Esophagus (tissue), 2 donors: ENCODE measurements at regions not wholly inside any gene's neighbourhood (a gene's known extent, or its start where the extent isn't known, plus 50 kb on each side); places are given as distances from the start of the nearest gene placed in this dataset.

Experiments used
- H3K27ac ChIP-seq, 2 donors: one replicate each; pipeline ENCODE4 v1.5.1; 2013; ENCODE audit warnings: low read depth in 2 of 2, mild to moderate bottlenecking in 2 of 2, inconsistent platforms in 1 of 2, low read length in 1 of 2, moderate library complexity in 1 of 2
- H3K27me3 ChIP-seq, 2 donors: one replicate each; pipeline ENCODE4 v1.6.1; 2013; ENCODE audit warnings: low read length in 2 of 2, control low read depth in 1 of 2, mild to moderate bottlenecking in 1 of 2; ENCODE audit not compliant: insufficient read depth in 2 of 2, control insufficient read depth in 1 of 2
- H3K36me3 ChIP-seq, 2 donors: one replicate each; pipeline ENCODE4 v1.6.1; 2013; ENCODE audit warnings: low read length in 1 of 2; ENCODE audit not compliant: control insufficient read depth in 2 of 2, insufficient read depth in 2 of 2
- H3K4me1 ChIP-seq, 2 donors: one replicate each; pipeline ENCODE4 v1.6.1; 2013; ENCODE audit warnings: low read length in 1 of 2; ENCODE audit not compliant: control insufficient read depth in 2 of 2, insufficient read depth in 2 of 2
- H3K4me3 ChIP-seq, 2 donors: one replicate each; pipeline ENCODE4 v1.5.1; 2013; ENCODE audit warnings: low read length in 2 of 2, mild to moderate bottlenecking in 2 of 2, low read depth in 1 of 2, moderate library complexity in 1 of 2
- H3K9me3 ChIP-seq, 2 donors: one replicate each; pipeline ENCODE4 v1.6.1; 2013; ENCODE audit warnings: mild to moderate bottlenecking in 2 of 2, low read depth in 1 of 2, low read length in 1 of 2, moderate library complexity in 1 of 2; ENCODE audit not compliant: control insufficient read depth in 2 of 2, insufficient read depth in 1 of 2
- WGBS, 2 donors: extraction: QIAGEN DNeasy Blood & Tissue Kit; methylation state at CpG; one replicate each; pipeline ENCODE4 v1.1.7; 2013; 5-methylcytosine and 5-hydroxymethylcytosine counted together
- donor health status: healthy with polysubstance abuse.
- donor health status: Bipolar disorder and iron deficiency.

GRCh38 chr3:145898487-145898886 is 262.5 kb downstream of the PLOD2 start:
- Histone ChIP-seq H3K4me3 (no peak overlapping the region), H3K27ac (no peak overlapping the region), H3K27me3 (no peaks in the 10 kb centered on the region), H3K36me3 (no peaks in the 10 kb centered on the region), H3K4me1 (no peaks in the 10 kb centered on the region), H3K9me3 (no peaks in the 10 kb centered on the region)
- WGBS, 2 donors: 55 to 63% methylated on average over 3 of the region's 3 CpGs

- no peaks in the 10 kb centered on the region for H3K36me3 ChIP-seq
- no peaks in the 10 kb centered on the region for H3K4me1 ChIP-seq
- 47 to 49% methylated on average over 4 of the region's 4 CpGs for WGBS, 2 donors
- no peak overlapping the region for H3K4me3 ChIP-seq
- no peak overlapping the region for H3K27ac ChIP-seq
- no peaks in the 10 kb centered on the region for H3K27me3 ChIP-seq
- no peaks in the 10 kb centered on the region for H3K9me3 ChIP-seq
Observed at GRCh38 chr3:145899241-145899640, 261.7 kb downstream of the PLOD2 start.

GRCh38 chr3:145900056-145900829 is 260.7 kb downstream of the PLOD2 start:
- no peaks in the 10 kb centered on the region for H3K4me1 ChIP-seq
- H3K4me3 ChIP-seq: no peak overlapping the region
- H3K27me3 ChIP-seq: no peaks in the 10 kb centered on the region
- 84% methylated on average over 3 of the region's 3 CpGs for WGBS, 2 donors
- H3K36me3 ChIP-seq: no peaks in the 10 kb centered on the region
- H3K9me3 ChIP-seq: no peaks in the 10 kb centered on the region
- H3K27ac ChIP-seq: no peak overlapping the region

GRCh38 chr3:145902166-145902565 is 258.8 kb downstream of the PLOD2 start:
- H3K27me3 ChIP-seq: no peaks in the 10 kb centered on the region
- no peaks in the 10 kb centered on the region for H3K36me3 ChIP-seq
- H3K27ac ChIP-seq: no peak overlapping the region
- H3K4me1 ChIP-seq: no peaks in the 10 kb centered on the region
- 39 to 88% methylated on average over 1 of the region's 1 CpG for WGBS, 2 donors
- no peak overlapping the region for H3K4me3 ChIP-seq
- H3K9me3 ChIP-seq: no peaks in the 10 kb centered on the region

- Histone ChIP-seq H3K4me3 (no peak overlapping the region), H3K36me3 (no peaks in the 10 kb centered on the region), H3K4me1 (no peaks in the 10 kb centered on the region), H3K27ac (no peak overlapping the region), H3K27me3 (no peaks in the 10 kb centered on the region), H3K9me3 (no peaks in the 10 kb centered on the region)
- WGBS, 2 donors: 92 to 93% methylated on average over 12 of the region's 12 CpGs
Observed at GRCh38 chr3:145903472-145904013, 257.4 kb downstream of the PLOD2 start.

GRCh38 chr3:145904138-145904537 is 256.8 kb downstream of the PLOD2 start:
- no peaks in the 10 kb centered on the region for H3K4me1 ChIP-seq
- no peak overlapping the region for H3K4me3 ChIP-seq
- H3K27ac ChIP-seq: no peak overlapping the region
- no peaks in the 10 kb centered on the region for H3K27me3 ChIP-seq
- H3K36me3 ChIP-seq: no peaks in the 10 kb centered on the region
- WGBS, 2 donors: 90 to 92% methylated on average over 7 of the region's 7 CpGs
- H3K9me3 ChIP-seq: no peaks in the 10 kb centered on the region

- no peaks in the 10 kb centered on the region for H3K4me1 ChIP-seq
- H3K9me3 ChIP-seq: no peaks in the 10 kb centered on the region
- H3K36me3 ChIP-seq: no peaks in the 10 kb centered on the region
- no peak overlapping the region for H3K27ac ChIP-seq
- H3K27me3 ChIP-seq: no peaks in the 10 kb centered on the region
- no peak overlapping the region for H3K4me3 ChIP-seq
Observed at GRCh38 chr3:145906301-145906700, 254.7 kb downstream of the PLOD2 start.

- WGBS, 2 donors: 74% methylated on average over 2 of the region's 2 CpGs
Observed at GRCh38 chr3:145906755-145907154, 254.2 kb downstream of the PLOD2 start.

GRCh38 chr3:145911016-145911415 is 250.0 kb downstream of the PLOD2 start:
- WGBS, 2 donors: 63 to 82% methylated on average over 2 of the region's 2 CpGs
- no peaks in the 10 kb centered on the region for H3K9me3 ChIP-seq
- no peaks in the 10 kb centered on the region for H3K4me1 ChIP-seq
- H3K4me3 ChIP-seq: no peak overlapping the region
- H3K27ac ChIP-seq: no peak overlapping the region
- no peaks in the 10 kb centered on the region for H3K27me3 ChIP-seq
- H3K36me3 ChIP-seq: no peaks in the 10 kb centered on the region

More at GRCh38 chr3:145906755-145907154, 254.2 kb downstream of the PLOD2 start:
- H3K9me3 ChIP-seq: no peaks in the 10 kb centered on the region
- no peak overlapping the region for H3K4me3 ChIP-seq
- no peaks in the 10 kb centered on the region for H3K27me3 ChIP-seq
- no peak overlapping the region for H3K27ac ChIP-seq
- no peaks in the 10 kb centered on the region for H3K36me3 ChIP-seq
- H3K4me1 ChIP-seq: no peaks in the 10 kb centered on the region

GRCh38 chr3:145915787-145916186 is 245.2 kb downstream of the PLOD2 start:
- Histone ChIP-seq H3K27me3 (no peaks in the 10 kb centered on the region), H3K9me3 (no peaks in the 10 kb centered on the region), H3K4me3 (no peak overlapping the region), H3K4me1 (no peaks in the 10 kb centered on the region), H3K27ac (no peak overlapping the region), H3K36me3 (no peaks in the 10 kb centered on the region)
- WGBS, 2 donors: 76 to 79% methylated on average over 3 of the region's 3 CpGs
